GM18519 (cell line): ENCODE measurements at regions not wholly inside any gene's neighbourhood (a gene's known extent, or its start where the extent isn't known, plus 50 kb on each side); places are given as distances from the start of the nearest gene placed in this dataset.

Experiments
- ATAC-seq: cut with Tn5 transposase; IDR thresholded peaks from one replicate; pipeline ENCODE4 v1.9.1; 2021; ENCODE audit warnings: mild to moderate bottlenecking, moderate library complexity; ENCODE audit not compliant: unreplicated experiment, low FRiP score

DNA sequence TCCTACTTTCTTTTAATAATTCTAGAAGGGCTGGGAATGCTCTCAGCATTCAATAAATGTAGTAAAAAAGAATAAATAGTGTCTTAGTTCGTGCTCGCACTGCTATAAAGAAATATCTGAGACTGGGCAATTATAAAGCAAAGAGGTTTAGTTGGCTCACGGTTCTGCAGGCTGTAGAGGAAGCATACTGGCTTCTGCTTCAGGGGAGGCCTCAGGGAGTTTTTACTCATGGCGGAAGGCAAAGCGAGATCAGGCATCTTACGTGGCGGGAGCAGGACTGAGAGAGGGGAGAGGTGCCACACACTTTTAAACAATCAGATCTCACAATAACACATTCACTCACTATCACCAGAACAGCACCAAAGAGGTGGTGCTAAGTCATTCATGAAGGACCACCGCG is 103.0 kb upstream of the UBE2E2 start:
- no peak for ATAC-seq

DNA sequence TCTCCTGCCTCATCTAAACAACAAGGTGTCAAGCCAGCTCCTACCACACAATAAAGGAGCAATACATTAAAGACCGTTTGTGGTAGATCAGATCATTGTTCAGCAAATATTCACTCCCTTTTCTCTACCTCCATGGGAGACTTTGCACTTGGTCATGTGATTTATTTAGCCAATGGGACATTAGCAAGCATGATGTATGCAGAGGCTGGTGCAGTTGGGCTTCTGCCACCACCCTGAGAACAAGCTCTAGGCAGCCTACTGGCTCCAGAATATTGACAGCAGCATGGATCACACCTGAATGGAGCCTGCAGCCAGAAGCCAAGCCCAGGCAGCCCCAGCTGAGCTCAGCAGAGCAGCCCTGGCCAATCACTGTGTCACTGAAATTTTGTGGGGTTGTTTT is 99.4 kb upstream of the UBE2E2 start:
- ATAC-seq, result no peak

DNA sequence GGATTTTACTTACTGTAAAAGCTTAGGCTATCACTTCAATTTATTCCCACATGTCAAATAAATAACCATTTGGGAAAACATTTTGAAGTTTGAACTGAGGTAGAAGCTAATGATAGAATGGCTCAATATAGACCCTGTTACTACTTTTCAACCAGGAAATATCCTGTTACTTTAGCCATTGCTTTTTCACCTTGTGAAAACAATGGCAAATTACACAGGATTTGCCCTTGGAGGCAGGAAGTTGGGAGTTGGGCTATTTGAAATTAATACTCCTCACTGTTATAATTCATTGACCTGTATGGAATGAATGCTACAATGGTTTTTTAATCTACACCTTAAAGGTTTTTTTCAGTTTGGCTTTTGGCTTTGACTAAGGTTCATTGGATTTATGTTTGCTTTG is 98.1 kb upstream of the UBE2E2 start:
- no peak for ATAC-seq

DNA sequence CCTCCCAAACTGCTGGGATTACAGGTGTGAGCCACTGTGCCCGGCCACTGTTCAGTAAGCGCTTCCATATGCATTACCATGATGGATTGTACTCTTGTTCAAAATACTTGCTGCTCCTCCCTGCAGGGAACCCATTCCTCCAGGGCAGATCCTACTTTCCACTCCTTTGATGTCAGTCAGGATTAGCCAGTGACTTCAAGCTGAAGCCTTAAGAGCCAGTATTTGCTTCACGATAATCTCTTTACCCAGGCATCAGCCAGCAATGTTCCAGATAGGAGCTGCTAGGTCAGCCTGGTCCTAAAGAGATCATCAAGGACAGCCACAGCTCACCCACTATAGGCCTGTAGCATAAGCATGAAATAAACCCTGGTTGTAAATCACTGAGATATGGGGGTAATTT is 96.5 kb upstream of the UBE2E2 start:
- no peak for ATAC-seq

DNA sequence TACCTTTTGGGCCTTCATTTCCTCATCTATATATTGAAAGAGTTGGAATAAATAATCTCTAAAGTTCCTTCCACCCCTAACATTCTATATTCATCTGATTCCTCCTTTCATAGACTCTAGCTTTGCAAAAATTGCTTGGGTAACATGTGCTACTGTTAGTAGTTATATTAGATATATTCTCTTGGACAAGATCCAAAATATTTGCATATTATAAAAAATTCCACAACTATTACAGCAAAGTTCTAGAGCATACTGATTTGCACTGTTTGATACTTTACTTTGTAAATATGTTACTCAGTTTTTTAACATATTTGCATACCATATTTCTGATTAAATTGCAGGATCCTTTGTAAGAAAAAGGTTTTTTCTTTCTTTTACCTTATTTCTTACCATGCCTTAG is 95.9 kb upstream of the UBE2E2 start:
- ATAC-seq, result no peak

DNA sequence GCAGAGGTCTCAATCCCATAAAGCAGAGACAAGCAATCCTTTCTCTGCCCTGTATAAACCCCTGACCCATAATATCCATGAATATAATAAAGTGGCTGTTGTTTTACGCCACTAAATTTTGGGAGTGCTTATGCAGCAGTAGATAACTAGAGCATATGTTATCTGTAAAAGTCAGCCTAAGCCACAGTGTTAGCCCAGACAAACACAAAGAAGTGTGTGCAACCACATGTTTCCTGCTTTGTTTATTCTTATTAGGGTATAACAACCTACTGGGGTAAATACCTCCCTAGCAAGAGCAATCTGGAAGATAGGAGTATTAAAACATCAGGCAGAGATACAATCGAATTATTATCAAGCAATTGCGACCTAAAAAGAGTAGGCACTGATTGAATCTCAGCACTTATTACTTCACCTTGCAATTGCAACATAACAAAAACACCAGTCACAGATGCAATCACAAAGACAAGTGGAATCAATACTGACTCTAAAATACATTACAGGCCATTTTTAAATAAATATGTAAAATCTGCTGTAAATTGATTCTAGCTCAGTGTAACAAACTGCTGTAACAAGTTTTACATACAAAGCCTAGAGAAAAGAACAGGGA is 94.6 kb upstream of the UBE2E2 start:
- ATAC-seq, result no peak

DNA sequence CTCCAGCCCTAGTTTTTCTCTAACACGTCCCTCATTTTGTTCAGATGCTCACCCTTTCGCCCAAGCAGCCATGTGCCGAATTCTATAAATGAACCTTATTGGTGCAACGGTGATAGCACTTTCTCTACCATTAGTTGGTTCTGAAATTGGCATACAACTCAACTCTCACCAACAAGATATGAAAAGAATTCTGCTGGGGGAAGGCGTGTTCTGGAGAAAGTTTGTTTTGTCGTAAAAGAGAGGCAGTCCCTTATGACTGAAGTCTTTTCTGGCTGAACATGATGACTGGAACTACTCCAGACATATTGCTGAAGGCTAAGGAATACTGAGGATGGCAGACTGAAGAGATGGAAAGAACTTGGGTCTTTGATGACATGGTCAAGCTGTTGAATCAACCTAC is 91.8 kb upstream of the UBE2E2 start:
- no peak for ATAC-seq

DNA sequence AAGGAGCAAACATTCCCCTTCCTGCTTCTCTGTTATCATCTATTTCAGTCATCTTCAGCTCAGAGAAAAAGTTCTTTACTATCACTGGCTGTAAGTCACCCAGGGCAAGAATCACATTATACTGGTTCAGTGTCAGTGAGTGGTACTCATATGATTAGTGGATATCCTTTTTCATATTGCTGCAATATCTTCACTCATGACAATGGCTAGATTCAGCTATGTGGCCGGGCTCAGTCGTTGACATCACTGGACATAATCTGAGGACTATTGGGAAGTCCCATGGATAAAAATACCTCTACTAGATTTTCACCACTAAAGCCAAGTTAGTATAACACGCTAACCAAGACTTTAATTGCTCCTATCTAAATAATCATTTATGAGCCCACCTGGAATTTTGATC is 91.3 kb upstream of the UBE2E2 start:
- ATAC-seq, result no peak

DNA sequence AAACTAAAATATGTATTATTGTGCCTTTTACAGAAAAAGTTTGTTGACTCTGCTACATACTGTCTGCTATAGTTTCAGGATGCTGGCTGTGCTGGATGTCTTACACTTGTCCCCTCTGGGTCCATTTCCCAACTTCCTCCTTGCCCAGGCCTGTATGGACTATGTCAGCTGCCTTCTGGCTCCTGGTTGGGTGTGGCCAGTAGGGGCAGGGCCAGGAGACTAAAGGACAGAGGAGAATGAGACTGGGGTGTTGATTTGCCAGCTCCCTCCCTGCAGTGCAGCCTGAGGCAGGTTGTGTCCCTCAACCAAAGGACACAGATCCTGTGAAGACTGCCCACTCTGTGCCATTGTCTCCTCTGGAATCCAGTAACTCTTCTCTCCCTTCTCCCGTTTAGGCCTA is 90.6 kb upstream of the UBE2E2 start:
- no peak for ATAC-seq

DNA sequence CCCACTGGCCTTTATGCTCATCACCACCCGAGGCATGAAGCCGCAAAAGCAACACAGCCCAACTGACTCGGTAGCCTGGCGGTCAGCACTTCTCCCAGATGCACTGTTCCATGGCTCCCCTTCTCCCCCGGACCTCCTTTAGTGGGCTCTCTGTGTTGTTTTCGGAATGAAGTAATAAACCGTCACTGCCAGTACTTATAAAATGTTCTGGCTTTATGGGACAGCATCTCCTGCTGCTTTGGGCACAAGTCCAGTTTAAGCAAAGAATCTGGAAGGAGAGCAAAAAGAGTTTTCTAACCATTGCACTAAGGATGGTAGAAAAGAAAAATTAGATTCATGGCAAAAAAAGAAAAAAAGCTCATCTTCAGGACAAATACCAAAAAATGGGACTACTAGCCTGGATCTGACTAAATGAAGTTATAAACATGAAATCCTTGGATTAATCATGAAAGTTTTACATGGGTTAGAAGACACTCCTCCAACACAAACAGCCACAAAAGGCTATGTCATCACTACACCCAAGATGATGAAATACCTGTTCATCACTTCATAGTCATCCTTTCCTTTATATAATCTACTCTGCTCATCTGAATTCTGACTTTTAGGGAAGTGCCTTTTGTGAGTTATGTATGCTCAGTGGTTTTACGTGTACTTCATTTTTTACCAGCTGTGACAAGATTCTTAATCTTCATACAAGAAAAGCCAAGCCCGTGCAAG is 89.5 kb upstream of the UBE2E2 start:
- no peak for ATAC-seq

DNA sequence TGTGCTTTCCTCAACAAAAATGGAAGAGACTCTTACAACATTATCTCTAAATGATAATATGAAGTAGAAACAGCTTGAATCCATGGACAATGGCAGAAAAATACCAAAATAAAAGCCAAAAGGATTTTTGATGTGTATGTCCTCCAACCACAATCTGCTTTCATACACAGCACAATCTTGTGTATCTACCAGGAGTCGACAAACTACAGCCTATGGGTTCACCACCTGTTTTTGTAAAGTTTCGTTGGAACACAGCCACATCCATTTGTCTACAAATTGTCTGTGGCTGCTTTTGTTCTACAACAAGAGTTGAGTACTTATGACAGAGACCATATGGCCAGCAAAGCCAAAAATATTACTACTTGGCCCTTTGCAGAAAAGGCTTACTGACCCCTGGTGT is 88.7 kb upstream of the UBE2E2 start:
- no peak for ATAC-seq

DNA sequence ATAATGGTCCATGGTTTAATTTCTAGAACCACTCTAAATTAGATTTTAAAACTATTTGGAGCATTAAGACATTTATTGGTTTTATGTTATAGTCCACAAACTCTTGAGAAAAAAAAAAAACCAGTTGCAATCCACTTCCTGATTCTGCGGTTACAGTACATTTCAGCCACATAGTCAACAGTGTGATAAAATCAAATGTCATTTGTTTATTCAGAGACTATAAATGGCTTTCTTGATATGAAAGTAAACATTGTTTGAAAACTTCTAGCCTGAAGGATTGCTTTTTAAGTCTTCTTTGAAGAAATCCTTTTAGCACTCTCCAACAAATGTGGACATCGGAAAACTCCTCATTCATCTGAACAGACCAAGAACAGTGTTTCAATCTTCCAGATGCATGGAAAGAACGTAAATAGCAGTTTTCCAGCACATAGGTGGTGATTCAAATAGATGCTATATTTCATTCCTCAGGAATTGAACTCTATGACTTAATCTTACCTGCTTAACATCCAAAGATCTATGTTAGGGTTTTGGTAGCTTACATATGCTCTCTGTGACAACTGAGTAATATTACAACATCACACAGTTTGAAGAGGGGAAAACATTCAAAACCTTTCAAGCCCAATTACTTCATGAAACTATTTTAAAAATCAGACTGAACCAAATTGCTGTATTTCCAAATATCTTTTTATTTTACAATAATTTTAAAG is 87.8 kb upstream of the UBE2E2 start:
- ATAC-seq, result no peak

DNA sequence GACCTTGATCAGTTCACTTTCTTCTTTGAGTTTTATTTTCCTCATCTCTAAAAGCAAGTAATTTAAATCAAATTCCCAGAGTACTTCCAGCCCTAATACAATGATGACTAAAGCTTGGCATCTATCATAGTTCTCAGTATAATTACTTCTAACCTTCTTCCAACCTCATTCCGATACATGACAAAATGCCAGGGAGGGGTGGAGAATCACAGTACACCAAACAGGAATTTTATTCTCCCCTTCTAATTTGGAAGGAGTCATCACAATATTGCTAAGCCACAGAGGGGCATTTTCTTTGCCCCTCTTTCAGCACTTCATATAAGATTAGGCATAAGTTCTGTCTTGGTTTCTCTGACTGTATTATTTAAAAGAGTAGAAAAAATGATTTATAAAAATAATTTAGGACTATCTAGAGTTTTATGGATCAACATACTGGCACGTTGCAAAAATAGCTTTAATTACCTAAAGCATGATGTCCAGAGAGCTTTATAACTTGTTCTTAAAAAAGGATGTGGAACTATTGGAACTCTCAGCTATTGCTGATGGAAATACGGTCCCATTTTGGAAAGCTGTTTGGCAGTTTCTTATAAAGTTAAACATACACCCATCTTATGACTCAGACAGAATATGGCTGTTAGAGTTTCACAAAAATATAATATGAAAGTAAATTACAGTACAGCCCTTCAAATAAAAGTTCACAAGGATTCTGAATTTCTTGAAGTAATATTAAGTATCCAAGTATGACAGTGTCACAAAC is 86.9 kb upstream of the UBE2E2 start:
- no peak for ATAC-seq

DNA sequence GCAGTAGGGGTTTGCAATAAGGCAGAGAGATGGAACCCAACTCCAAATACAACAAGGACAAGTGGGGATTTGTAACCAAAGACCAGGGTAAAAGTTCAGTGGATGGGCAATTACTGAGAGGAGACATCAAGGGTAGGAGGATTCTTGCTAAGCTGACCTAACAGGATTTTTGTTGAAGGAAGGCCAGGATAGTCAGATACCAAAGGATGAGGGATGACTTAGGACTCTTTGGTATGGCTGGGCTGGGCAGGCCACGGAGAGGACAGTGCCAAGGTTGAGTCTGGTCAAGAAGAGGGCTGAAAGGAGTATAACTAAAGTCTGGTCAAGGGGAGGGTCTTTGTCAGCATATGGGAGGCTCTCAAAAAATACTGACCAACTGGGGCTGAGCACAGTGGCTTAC is 85.3 kb upstream of the UBE2E2 start:
- no peak for ATAC-seq

DNA sequence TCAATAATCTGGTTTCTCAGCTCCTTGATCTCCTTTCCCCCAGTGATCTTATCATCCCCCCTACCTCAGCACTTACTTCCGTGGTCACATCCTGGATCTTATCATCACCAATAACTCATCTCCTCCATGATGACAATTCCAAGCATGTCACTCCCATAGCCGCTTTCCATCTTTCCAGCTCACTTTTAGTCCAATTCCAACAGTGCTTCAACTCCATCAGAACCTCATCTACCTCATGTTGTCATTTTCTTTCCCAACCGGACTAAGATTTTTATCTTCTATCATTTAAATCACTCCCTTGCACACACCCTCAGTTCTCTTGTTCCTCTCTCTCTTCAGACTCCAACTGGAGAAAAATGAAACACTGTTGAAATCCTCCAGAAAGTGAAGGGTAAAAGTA is 75.9 kb upstream of the UBE2E2 start:
- no peak for ATAC-seq

DNA sequence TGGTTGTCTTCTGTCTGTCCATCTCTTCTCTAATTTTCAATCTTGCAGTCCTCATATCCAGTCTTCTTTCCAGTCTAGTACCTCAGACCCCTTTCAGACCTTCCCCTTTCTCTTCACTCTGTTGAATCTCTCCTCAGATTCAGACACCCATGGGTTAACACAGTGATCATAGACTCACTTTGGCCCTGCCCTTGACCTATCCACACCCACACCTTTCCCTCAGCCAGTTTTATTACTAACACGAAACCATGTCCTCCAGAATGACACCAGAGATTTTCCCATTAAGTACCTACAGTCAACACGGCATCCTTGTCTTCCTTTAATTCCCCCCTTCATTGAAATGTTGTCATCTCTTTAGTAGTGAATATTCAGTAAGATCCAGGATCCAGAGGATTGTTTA is 74.5 kb upstream of the UBE2E2 start:
- no peak for ATAC-seq

DNA sequence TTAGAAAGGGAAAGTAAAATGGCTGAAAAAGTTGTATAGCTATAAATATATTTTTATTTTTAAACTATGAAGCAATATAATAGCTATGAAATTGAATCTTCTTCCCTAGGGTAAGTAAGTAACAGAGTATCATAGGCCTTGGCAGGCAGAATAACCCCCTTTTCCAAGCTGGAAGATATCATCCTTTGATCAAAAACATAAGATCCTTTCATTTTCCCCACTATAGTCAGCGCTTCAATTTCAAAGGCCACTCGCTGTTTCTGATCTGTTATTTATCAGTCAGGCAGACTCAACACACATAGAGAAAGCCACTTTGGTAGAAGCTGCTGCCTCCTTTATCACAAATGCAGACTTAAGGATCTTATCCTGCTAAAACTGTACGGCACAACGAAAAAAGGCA is 74.0 kb upstream of the UBE2E2 start:
- ATAC-seq, result no peak

DNA sequence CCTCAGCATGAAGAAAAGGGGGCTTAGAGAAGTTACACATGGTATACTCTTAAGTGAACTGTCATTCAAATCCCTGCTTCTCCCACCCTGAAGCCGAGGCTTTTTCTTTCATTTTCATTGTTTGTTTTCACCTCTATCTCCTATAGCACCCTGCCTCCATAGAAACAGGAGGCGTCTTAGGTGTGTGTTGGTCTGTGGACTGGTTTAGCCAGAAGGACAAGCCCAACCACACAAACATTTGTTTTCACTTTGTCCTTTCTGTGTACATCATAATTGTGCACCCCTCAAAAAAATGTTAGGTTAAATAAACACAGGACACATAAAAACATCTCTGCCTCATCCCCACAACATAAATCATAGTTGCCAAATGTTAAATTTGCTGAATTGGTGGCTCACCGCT is 73.3 kb upstream of the UBE2E2 start:
- ATAC-seq, result no peak

DNA sequence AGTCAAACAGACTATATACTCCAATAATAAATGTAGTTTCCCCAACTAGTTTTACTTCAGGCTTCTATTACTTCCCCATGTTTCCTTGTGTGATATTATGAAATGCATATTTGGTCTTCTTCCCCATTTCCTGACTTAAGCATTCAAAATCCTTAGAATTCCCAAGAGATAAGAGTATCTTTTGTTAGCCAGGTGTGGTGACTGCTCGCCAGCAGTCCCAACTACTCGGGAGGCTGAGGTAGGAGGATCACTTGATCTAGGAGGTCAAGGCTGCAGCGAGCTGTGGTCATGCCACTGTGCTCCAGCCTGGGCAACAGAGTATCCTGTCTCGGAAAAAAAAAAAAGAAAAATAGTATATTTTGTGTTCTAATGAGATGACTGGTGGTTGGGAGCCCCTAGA is 72.7 kb upstream of the UBE2E2 start:
- ATAC-seq, result no peak

DNA sequence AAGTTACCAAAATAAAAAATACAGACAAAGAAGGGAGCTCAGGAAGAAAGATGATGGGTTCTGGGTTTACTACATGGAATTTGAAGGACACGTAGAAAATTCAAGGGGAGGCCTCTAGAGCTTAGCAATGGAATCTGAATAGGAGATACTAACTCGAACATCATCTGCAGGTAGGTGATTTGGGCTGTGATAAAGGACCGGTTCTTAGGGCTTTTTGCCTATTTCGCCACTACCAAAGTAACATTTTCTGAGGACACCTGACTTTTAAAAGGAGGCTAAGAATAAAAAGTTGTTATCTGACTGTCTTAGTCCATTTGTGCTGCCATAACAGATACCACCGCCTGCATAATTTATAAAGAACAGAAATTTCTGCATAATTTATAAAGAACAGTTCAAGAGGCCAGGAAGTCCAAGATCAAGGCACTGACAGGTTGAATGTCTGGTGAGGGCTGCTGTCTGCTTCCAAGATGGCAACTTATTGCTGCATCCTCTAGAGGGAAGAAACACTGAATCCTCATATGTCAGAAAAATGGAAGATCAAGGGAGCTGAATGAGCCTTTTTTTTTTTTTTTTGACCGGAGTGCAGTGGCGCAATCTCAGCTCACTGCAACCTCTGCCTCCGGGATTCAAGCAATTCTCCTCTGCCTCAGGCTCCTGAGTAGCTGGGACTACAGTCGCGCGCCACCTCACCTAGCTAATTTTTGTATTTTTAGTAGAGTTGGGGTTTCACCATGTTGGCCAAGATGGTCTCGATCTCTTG is 67.9 kb upstream of the UBE2E2 start:
- ATAC-seq, result no peak

DNA sequence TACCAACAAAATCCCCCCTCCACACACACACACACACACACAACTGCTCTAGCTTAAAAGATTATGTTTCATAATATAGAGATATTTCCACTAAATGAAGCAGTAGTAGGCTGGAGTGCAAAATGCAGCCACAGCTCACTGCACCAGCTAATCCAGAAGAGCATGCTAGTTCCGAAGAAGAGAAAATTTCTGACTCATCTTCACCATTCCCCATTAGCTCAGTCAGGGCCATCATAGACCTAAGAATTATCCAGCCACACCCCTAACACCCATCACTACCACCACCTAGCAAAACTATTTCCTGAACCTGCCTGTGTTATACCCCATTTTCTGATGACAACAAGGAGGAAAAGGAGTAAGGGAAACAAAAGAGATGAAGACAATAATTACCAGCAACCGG is 67.1 kb upstream of the UBE2E2 start:
- no peak for ATAC-seq
